WTC11 (cell line): ENCODE measurements at regions not wholly inside any gene's neighbourhood (a gene's known extent, or its start where the extent isn't known, plus 50 kb on each side); places are given as distances from the start of the nearest gene placed in this dataset.

Experiments used
- ATAC-seq: fragments of 200-7000 bp; cut with Tn5 transposase; 2 replicates; pipeline ENCODE4 v1.10.0; 2021; ENCODE audit warnings: mild to moderate bottlenecking, moderate library complexity
- CTCF ChIA-PET: fragments of 300-600 bp; sonication (Branson Sonifier 250); formaldehyde crosslinking; loops from one replicate; lab custom pipeline; 2021; ENCODE audit warnings: antibody characterized with exemption; lab: Charles Lee
- POLR2A ChIA-PET: fragments of 350-600 bp; sonication (Branson Sonifier 250); formaldehyde crosslinking; loops from one replicate; lab custom pipeline; 2021; ENCODE audit warnings: antibody characterized with exemption; lab: Charles Lee
- DNase-seq: peaks from one replicate; pipeline ENCODE4 v3.0.0; 2021; ENCODE audit warnings: low spot score
- H3K27ac Mint-ChIP-seq: 2 replicates; pipeline ENCODE4 v1.8.0; 2021; ENCODE audit warnings: mixed read lengths
- H3K27me3 Mint-ChIP-seq: 2 replicates; pipeline ENCODE4 v1.8.0; 2021; ENCODE audit warnings: low read depth, mild to moderate bottlenecking, moderate library complexity, mixed read lengths
- H3K36me3 Mint-ChIP-seq: 2 replicates; pipeline ENCODE4 v1.8.0; 2021; ENCODE audit warnings: mixed read lengths
- H3K4me1 Mint-ChIP-seq: 2 replicates; pipeline ENCODE4 v1.8.0; 2022; ENCODE audit warnings: mixed read lengths
- H3K4me3 Mint-ChIP-seq: 2 replicates; pipeline ENCODE4 v1.8.0; 2021; ENCODE audit warnings: mild to moderate bottlenecking, moderate library complexity, mixed read lengths
- H3K9me3 Mint-ChIP-seq: 2 replicates; pipeline ENCODE4 v1.8.0; 2021; ENCODE audit warnings: mixed read lengths
- ATF1 ChIP-seq: sonication (generic); formaldehyde crosslinking; IDR thresholded peaks from 2 replicates; pipeline ENCODE4 v1.8.1; 2023; ENCODE audit warnings: mild to moderate bottlenecking, moderate library complexity, missing genetic modification reagents
- EMX1 ChIP-seq: fragments of 250-450 bp; sonication (Bioruptor Pico); IDR thresholded peaks from 2 replicates; pipeline ENCODE4 v1.8.0; 2021; ENCODE audit warnings: mild to moderate bottlenecking
- ETV6 ChIP-seq: sonication (generic); formaldehyde crosslinking; IDR thresholded peaks from 2 replicates; pipeline ENCODE4 v1.8.1; 2022; ENCODE audit warnings: mild to moderate bottlenecking, missing genetic modification reagents
- GRHL2 ChIP-seq: fragments of 250-450 bp; sonication (Bioruptor Pico); IDR thresholded peaks from 2 replicates; pipeline ENCODE4 v1.8.0; 2022; ENCODE audit warnings: mild to moderate bottlenecking, moderate library complexity; ENCODE audit not compliant: insufficient replicate concordance, severe bottlenecking
- HMGA2 ChIP-seq: fragments of 250-450 bp; sonication (Bioruptor Pico); IDR thresholded peaks from 2 replicates; pipeline ENCODE4 v1.4.0; 2021; ENCODE audit warnings: mild to moderate bottlenecking, moderate library complexity
- JAZF1 ChIP-seq: fragments of 250-450 bp; sonication (Bioruptor Pico); IDR thresholded peaks from 2 replicates; pipeline ENCODE4 v1.9.0; 2021; ENCODE audit warnings: moderate library complexity, mild to moderate bottlenecking, inconsistent platforms
- NFE2L1 ChIP-seq: sonication (generic); formaldehyde crosslinking; IDR thresholded peaks from 2 replicates; pipeline ENCODE4 v1.8.1; 2023; ENCODE audit warnings: missing genetic modification reagents
- NR1H2 ChIP-seq: sonication (generic); formaldehyde crosslinking; IDR thresholded peaks from 2 replicates; pipeline ENCODE4 v1.9.0; 2021; ENCODE audit warnings: mild to moderate bottlenecking, moderate library complexity, missing genetic modification reagents
- RELA ChIP-seq: sonication (generic); formaldehyde crosslinking; IDR thresholded peaks from 2 replicates; pipeline ENCODE4 v1.8.1; 2022; ENCODE audit warnings: missing genetic modification reagents, mild to moderate bottlenecking, borderline replicate concordance
- SMAD3 ChIP-seq: sonication (generic); formaldehyde crosslinking; IDR thresholded peaks from 2 replicates; pipeline ENCODE4 v1.8.0; 2022; ENCODE audit warnings: missing genetic modification reagents, mild to moderate bottlenecking, borderline replicate concordance
- SP1 ChIP-seq: sonication (generic); formaldehyde crosslinking; conservative IDR thresholded peaks from 2 replicates; pipeline ENCODE4 v1.8.1; 2022; ENCODE audit warnings: missing genetic modification reagents
- ZNF138 ChIP-seq: sonication (generic); formaldehyde crosslinking; conservative IDR thresholded peaks from 2 replicates; pipeline ENCODE4 v1.8.1; 2022; ENCODE audit warnings: mild to moderate bottlenecking, moderate library complexity, missing genetic modification reagents
- ZNF263 ChIP-seq: sonication (generic); formaldehyde crosslinking; IDR thresholded peaks from 2 replicates; pipeline ENCODE4 v1.8.1; 2022; ENCODE audit warnings: low read depth, mild to moderate bottlenecking, moderate library complexity, missing genetic modification reagents
- ZNF317 ChIP-seq: sonication (generic); formaldehyde crosslinking; IDR thresholded peaks from 2 replicates; pipeline ENCODE4 v1.8.1; 2023; ENCODE audit warnings: low read depth, mild to moderate bottlenecking, moderate library complexity, missing genetic modification reagents, borderline replicate concordance
- ZNF396 ChIP-seq: fragments of 250-450 bp; sonication (Bioruptor Pico); IDR thresholded peaks from 2 replicates; pipeline ENCODE4 v1.8.0; 2021; ENCODE audit warnings: mild to moderate bottlenecking, moderate library complexity, borderline replicate concordance
- TF ChIP-seq, protein P1 (sequence below): sonication (generic); formaldehyde crosslinking; conservative IDR thresholded peaks from 2 replicates; pipeline ENCODE4 v1.8.1; 2023; ENCODE audit warnings: mild to moderate bottlenecking, low read depth, missing genetic modification reagents, moderate library complexity
- TF ChIP-seq, protein P2 (sequence below): sonication (generic); formaldehyde crosslinking; IDR thresholded peaks from 2 replicates; pipeline ENCODE4 v1.8.1; 2023; ENCODE audit warnings: mild to moderate bottlenecking, missing genetic modification reagents, moderate library complexity
- TF ChIP-seq, protein P3 (sequence below): sonication (generic); formaldehyde crosslinking; IDR thresholded peaks from 2 replicates; pipeline ENCODE4 v1.8.1; 2022; ENCODE audit warnings: low read depth, mild to moderate bottlenecking, moderate library complexity, missing genetic modification reagents, borderline replicate concordance
- TF ChIP-seq, protein P4 (sequence below): sonication (generic); formaldehyde crosslinking; conservative IDR thresholded peaks from 2 replicates; pipeline ENCODE4 v1.8.1; 2022; ENCODE audit warnings: mild to moderate bottlenecking, missing genetic modification reagents
- TF ChIP-seq, protein P5 (sequence below): fragments of 250-450 bp; sonication (Bioruptor Pico); IDR thresholded peaks from 2 replicates; pipeline ENCODE4 v1.9.0; 2021; ENCODE audit warnings: mild to moderate bottlenecking
- TF ChIP-seq, protein P6 (sequence below): sonication (generic); formaldehyde crosslinking; IDR thresholded peaks from 2 replicates; pipeline ENCODE4 v1.8.0; 2022; ENCODE audit warnings: mild to moderate bottlenecking, missing genetic modification reagents
- TF ChIP-seq, protein P7 (sequence below): sonication (generic); formaldehyde crosslinking; IDR thresholded peaks from 2 replicates; pipeline ENCODE4 v1.8.0; 2022; ENCODE audit warnings: mild to moderate bottlenecking, missing genetic modification reagents
- TF ChIP-seq, protein P8 (sequence below): sonication (generic); formaldehyde crosslinking; IDR thresholded peaks from 2 replicates; pipeline ENCODE4 v1.8.0; 2022; ENCODE audit warnings: missing genetic modification reagents

DNA sequence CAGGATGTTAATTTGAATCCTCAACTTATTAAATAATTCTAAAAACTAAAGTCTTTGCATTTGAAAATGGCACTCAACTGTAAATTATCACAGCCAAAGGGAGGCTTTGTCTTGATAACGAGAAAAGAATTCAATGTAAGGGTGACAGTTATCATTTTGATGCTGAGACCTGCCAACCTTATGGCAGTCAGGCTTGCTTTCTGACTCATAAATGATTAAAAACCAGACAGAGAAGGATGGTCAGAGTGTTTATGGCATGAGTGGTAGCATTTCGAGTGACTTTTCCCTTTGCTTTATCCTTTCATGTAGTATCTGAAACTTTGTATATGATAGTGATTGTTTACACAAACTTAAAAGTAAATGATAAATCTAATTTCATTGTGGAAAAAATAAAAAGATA is 53.9 kb upstream of the EPC2 start:
- ChIA-PET POLR2A (no interaction called here), CTCF (no interaction called here)
- Mint-ChIP-seq H3K27ac (no peak overlapping the region), H3K36me3 (no peaks in the 10 kb centered on the region), H3K9me3 (peaks cover 4% of the 10 kb centered on the region), H3K27me3 (no peaks in the 10 kb centered on the region), H3K4me3 (no peak overlapping the region), H3K4me1 (peaks cover 23% of the 10 kb centered on the region)
- TF ChIP-seq EMX1 (CRISPR knock-in tag) (no peak), ZNF263 (CRISPR knock-in tag) (no peak), ETV6 (CRISPR knock-in tag) (no peak), ZNF317 (CRISPR knock-in tag) (no peak), ZNF138 (CRISPR knock-in tag) (no peak), GRHL2 (CRISPR knock-in tag) (no peak), NR1H2 (CRISPR knock-in tag) (no peak), HMGA2 (CRISPR knock-in tag) (no peak), SP1 (no peak), NFE2L1 (CRISPR knock-in tag) (no peak), JAZF1 (CRISPR knock-in tag) (no peak), SMAD3 (CRISPR knock-in tag) (no peak), RELA (CRISPR knock-in tag) (no peak), ZNF396 (CRISPR knock-in tag) (no peak)
- TF ChIP-seq, protein P1, sequence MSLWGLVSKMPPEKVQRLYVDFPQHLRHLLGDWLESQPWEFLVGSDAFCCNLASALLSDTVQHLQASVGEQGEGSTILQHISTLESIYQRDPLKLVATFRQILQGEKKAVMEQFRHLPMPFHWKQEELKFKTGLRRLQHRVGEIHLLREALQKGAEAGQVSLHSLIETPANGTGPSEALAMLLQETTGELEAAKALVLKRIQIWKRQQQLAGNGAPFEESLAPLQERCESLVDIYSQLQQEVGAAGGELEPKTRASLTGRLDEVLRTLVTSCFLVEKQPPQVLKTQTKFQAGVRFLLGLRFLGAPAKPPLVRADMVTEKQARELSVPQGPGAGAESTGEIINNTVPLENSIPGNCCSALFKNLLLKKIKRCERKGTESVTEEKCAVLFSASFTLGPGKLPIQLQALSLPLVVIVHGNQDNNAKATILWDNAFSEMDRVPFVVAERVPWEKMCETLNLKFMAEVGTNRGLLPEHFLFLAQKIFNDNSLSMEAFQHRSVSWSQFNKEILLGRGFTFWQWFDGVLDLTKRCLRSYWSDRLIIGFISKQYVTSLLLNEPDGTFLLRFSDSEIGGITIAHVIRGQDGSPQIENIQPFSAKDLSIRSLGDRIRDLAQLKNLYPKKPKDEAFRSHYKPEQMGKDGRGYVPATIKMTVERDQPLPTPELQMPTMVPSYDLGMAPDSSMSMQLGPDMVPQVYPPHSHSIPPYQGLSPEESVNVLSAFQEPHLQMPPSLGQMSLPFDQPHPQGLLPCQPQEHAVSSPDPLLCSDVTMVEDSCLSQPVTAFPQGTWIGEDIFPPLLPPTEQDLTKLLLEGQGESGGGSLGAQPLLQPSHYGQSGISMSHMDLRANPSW (CRISPR knock-in tag), result no peak
- TF ChIP-seq, protein P2, sequence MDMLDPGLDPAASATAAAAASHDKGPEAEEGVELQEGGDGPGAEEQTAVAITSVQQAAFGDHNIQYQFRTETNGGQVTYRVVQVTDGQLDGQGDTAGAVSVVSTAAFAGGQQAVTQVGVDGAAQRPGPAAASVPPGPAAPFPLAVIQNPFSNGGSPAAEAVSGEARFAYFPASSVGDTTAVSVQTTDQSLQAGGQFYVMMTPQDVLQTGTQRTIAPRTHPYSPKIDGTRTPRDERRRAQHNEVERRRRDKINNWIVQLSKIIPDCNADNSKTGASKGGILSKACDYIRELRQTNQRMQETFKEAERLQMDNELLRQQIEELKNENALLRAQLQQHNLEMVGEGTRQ (CRISPR knock-in tag), result no peak
- TF ChIP-seq, protein P3, sequence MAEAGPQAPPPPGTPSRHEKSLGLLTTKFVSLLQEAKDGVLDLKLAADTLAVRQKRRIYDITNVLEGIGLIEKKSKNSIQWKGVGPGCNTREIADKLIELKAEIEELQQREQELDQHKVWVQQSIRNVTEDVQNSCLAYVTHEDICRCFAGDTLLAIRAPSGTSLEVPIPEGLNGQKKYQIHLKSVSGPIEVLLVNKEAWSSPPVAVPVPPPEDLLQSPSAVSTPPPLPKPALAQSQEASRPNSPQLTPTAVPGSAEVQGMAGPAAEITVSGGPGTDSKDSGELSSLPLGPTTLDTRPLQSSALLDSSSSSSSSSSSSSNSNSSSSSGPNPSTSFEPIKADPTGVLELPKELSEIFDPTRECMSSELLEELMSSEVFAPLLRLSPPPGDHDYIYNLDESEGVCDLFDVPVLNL, result no peak
- TF ChIP-seq, protein P4, sequence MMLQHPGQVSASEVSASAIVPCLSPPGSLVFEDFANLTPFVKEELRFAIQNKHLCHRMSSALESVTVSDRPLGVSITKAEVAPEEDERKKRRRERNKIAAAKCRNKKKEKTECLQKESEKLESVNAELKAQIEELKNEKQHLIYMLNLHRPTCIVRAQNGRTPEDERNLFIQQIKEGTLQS (CRISPR knock-in tag), result no peak
- TF ChIP-seq, protein P5, sequence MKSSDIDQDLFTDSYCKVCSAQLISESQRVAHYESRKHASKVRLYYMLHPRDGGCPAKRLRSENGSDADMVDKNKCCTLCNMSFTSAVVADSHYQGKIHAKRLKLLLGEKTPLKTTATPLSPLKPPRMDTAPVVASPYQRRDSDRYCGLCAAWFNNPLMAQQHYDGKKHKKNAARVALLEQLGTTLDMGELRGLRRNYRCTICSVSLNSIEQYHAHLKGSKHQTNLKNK, result no peak
- DNase-seq (no peak), ATAC-seq (no peak)

DNA sequence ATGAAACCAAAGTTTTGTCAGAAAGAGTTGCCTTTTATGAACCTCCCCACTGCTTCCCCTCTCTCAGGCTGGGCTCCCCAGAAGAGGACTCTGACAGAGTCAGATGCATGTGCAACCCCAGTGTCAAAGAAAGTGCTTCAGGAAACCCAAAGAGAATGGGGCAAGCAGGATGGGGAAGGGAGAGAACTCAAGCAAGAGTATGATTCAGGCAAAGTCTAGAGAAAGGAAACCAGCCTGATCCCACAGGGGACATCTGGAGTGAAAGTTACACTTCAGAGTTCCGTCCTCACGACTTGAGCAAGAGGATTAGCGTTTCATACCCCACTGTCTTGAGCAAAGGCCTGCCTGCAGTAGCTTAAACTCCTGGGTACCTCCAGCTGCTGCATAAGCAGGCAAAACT is 51.8 kb upstream of the EPC2 start:
- H3K4me1 Mint-ChIP-seq, result peaks cover 13% of the 10 kb centered on the region
- ChIA-PET CTCF (no interaction called here), POLR2A (no interaction called here)
- ATAC-seq, result no peak
- no peaks in the 10 kb centered on the region for H3K36me3 Mint-ChIP-seq
- no peak for DNase-seq
- H3K27ac Mint-ChIP-seq, result no peak overlapping the region
- H3K4me3 Mint-ChIP-seq, result no peak overlapping the region
- H3K9me3 Mint-ChIP-seq, result no peaks in the 10 kb centered on the region
- no peaks in the 10 kb centered on the region for H3K27me3 Mint-ChIP-seq
- TF ChIP-seq GRHL2 (CRISPR knock-in tag) (no peak), ZNF138 (CRISPR knock-in tag) (no peak), ATF1 (CRISPR knock-in tag) (no peak)
- TF ChIP-seq, protein P6, sequence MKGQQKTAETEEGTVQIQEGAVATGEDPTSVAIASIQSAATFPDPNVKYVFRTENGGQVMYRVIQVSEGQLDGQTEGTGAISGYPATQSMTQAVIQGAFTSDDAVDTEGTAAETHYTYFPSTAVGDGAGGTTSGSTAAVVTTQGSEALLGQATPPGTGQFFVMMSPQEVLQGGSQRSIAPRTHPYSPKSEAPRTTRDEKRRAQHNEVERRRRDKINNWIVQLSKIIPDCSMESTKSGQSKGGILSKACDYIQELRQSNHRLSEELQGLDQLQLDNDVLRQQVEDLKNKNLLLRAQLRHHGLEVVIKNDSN (CRISPR knock-in tag), result no peak
- TF ChIP-seq, protein P7, sequence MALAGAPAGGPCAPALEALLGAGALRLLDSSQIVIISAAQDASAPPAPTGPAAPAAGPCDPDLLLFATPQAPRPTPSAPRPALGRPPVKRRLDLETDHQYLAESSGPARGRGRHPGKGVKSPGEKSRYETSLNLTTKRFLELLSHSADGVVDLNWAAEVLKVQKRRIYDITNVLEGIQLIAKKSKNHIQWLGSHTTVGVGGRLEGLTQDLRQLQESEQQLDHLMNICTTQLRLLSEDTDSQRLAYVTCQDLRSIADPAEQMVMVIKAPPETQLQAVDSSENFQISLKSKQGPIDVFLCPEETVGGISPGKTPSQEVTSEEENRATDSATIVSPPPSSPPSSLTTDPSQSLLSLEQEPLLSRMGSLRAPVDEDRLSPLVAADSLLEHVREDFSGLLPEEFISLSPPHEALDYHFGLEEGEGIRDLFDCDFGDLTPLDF, result no peak
- TF ChIP-seq, protein P8, sequence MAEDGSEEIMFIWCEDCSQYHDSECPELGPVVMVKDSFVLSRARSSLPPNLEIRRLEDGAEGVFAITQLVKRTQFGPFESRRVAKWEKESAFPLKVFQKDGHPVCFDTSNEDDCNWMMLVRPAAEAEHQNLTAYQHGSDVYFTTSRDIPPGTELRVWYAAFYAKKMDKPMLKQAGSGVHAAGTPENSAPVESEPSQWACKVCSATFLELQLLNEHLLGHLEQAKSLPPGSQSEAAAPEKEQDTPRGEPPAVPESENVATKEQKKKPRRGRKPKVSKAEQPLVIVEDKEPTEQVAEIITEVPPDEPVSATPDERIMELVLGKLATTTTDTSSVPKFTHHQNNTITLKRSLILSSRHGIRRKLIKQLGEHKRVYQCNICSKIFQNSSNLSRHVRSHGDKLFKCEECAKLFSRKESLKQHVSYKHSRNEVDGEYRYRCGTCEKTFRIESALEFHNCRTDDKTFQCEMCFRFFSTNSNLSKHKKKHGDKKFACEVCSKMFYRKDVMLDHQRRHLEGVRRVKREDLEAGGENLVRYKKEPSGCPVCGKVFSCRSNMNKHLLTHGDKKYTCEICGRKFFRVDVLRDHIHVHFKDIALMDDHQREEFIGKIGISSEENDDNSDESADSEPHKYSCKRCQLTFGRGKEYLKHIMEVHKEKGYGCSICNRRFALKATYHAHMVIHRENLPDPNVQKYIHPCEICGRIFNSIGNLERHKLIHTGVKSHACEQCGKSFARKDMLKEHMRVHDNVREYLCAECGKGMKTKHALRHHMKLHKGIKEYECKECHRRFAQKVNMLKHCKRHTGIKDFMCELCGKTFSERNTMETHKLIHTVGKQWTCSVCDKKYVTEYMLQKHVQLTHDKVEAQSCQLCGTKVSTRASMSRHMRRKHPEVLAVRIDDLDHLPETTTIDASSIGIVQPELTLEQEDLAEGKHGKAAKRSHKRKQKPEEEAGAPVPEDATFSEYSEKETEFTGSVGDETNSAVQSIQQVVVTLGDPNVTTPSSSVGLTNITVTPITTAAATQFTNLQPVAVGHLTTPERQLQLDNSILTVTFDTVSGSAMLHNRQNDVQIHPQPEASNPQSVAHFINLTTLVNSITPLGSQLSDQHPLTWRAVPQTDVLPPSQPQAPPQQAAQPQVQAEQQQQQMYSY (CRISPR knock-in tag), result no peak
